ENCODE measurements at regions not wholly inside any gene's neighbourhood (a gene's known extent, or its start where the extent isn't known, plus 50 kb on each side); places are given as distances from the start of the nearest gene placed in this dataset.

DNA sequence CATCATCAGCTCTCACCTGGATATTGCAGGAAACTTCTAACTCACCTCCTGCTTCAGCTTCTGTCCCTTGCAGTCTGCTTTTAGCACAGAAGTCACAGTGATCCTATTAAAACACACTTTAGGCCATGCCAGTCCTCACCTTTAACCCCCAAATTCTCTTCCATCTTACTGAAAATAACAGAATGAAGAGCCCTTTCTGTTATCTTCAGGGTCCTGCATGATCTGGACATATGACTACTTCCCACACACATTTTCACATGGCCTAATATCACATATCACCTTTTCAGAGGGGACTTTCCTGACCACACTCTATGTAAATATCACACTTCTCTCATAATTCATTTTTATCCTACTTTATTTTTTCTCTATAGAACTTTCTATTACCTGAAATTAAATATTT is 550.6 kb upstream of the CLINT1 start:
- DNase-seq (no peak), ATAC-seq (ENCODE audit: insufficient read depth, low FRiP score) (no peak)
- H3K9me3 ChIP-seq (ENCODE audit: control insufficient read depth in 4 of 4, insufficient read depth in 3 of 4, low read length in 3 of 4): no peaks in the 10 kb centered on the region
- H3K4me1 ChIP-seq (ENCODE audit: control insufficient read depth in 5 of 5, insufficient read depth in 5 of 5, low read length in 5 of 5): peaks cover 0 to 4% (median 0%) of the 10 kb centered on the region in 5 donors
- no peak overlapping the region for H3K4me3 ChIP-seq
- no peak overlapping the region for H3K27ac ChIP-seq (ENCODE audit: low read depth in 1 of 2, low read length in 1 of 2)
- no peaks in the 10 kb centered on the region for H3K27me3 ChIP-seq (ENCODE audit: control insufficient read depth in 3 of 3, insufficient read depth in 3 of 3, low read length in 2 of 3)
- no peaks in the 10 kb centered on the region for H3K36me3 ChIP-seq (ENCODE audit: control insufficient read depth in 4 of 4, insufficient read depth in 4 of 4, low read length in 4 of 4)
- TF ChIP-seq, protein P1, sequence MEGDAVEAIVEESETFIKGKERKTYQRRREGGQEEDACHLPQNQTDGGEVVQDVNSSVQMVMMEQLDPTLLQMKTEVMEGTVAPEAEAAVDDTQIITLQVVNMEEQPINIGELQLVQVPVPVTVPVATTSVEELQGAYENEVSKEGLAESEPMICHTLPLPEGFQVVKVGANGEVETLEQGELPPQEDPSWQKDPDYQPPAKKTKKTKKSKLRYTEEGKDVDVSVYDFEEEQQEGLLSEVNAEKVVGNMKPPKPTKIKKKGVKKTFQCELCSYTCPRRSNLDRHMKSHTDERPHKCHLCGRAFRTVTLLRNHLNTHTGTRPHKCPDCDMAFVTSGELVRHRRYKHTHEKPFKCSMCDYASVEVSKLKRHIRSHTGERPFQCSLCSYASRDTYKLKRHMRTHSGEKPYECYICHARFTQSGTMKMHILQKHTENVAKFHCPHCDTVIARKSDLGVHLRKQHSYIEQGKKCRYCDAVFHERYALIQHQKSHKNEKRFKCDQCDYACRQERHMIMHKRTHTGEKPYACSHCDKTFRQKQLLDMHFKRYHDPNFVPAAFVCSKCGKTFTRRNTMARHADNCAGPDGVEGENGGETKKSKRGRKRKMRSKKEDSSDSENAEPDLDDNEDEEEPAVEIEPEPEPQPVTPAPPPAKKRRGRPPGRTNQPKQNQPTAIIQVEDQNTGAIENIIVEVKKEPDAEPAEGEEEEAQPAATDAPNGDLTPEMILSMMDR (IDR thresholded peaks at IDR 0.05; ENCODE audit: control extremely low read depth, extremely low read depth): no peak
- no peak overlapping the region for H3K9ac ChIP-seq (ENCODE audit: insufficient read depth in 1 of 2, low read length in 2 of 2)

DNA sequence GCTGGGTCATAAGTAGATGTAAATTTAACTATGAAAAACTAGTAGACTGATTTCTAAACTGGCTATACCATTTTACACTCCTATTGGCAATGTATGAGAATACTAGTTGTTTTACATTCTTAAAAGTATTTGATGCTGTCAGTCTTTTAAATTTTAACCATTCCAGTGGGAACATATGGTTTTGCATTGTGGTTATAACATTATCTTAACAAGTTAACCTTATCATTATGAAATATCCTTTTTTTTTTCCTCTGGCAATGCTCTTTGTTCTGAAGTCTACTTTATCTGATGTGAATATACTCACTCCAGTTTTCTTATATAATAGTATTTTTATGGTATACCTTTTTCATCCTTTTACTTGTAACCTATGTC is 548.9 kb upstream of the CLINT1 start:
- no peaks in the 10 kb centered on the region for H3K4me1 ChIP-seq (ENCODE audit: control insufficient read depth in 5 of 5, insufficient read depth in 5 of 5, low read length in 5 of 5)
- no peak overlapping the region for H3K9ac ChIP-seq (ENCODE audit: insufficient read depth in 1 of 2, low read length in 2 of 2)
- H3K4me3 ChIP-seq: no peak overlapping the region
- DNase-seq (no peak), ATAC-seq (ENCODE audit: insufficient read depth, low FRiP score) (no peak)
- TF ChIP-seq, protein P1 (IDR thresholded peaks at IDR 0.05; ENCODE audit: control extremely low read depth, extremely low read depth): no peak
- H3K9me3 ChIP-seq (ENCODE audit: control insufficient read depth in 4 of 4, insufficient read depth in 3 of 4, low read length in 3 of 4): peaks cover 0 to 7% (median 4%) of the 10 kb centered on the region in 4 donors
- H3K27me3 ChIP-seq (ENCODE audit: control insufficient read depth in 3 of 3, insufficient read depth in 3 of 3, low read length in 2 of 3): no peaks in the 10 kb centered on the region
- H3K27ac ChIP-seq (ENCODE audit: low read depth in 1 of 2, low read length in 1 of 2): no peak overlapping the region
- H3K36me3 ChIP-seq (ENCODE audit: control insufficient read depth in 4 of 4, insufficient read depth in 4 of 4, low read length in 4 of 4): no peaks in the 10 kb centered on the region

DNA sequence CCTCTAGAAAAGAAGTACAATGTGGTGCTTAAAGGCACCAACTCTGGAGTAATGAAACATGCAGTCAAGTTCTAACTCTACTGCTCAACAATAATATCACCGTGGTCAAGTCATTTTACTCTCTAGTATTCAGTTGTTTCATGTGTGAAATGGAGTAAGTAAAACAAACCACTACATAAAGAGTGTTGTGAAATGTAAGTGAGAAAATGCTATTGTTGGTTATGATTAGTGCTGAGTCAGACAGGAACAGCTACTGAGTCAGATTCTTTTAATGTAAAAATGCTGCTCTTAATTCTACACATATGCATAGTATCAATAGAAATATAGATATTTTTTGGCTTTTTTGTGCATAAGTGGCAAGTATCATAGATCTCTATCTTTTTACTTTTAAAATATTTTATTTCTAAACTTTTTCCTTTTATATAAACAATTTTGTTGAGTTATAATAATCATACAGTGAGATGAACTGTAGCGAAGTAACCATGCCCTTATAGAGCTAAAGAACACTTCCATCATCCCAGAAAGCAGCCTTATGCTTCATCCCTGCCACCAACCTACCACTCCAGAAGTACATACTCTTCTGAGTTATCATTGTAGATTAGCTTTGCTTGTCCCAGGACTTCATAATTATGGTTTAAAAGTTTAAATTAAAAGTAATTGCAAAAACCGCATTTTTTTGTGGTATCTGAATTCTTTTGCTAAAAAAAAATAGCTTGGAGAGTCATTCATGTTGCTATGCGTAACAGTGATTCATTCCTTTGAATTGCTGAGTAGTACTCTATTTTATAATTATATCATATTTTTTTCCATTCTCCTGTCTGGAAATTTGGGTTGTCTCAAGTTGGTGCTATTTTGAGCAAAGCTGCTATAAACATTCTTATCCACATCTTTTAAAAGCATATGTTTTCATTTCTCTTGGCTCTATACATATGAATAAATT is 548.2 kb upstream of the CLINT1 start:
- no peaks in the 10 kb centered on the region for H3K36me3 ChIP-seq (ENCODE audit: control insufficient read depth in 4 of 4, insufficient read depth in 4 of 4, low read length in 4 of 4)
- H3K4me3 ChIP-seq: no peak overlapping the region
- no peaks in the 10 kb centered on the region for H3K4me1 ChIP-seq (ENCODE audit: control insufficient read depth in 5 of 5, insufficient read depth in 5 of 5, low read length in 5 of 5)
- DNase-seq (no peak), ATAC-seq (ENCODE audit: insufficient read depth, low FRiP score) (no peak)
- peaks cover 0 to 7% (median 5%) of the 10 kb centered on the region in 4 donors for H3K9me3 ChIP-seq (ENCODE audit: control insufficient read depth in 4 of 4, insufficient read depth in 3 of 4, low read length in 3 of 4)
- TF ChIP-seq, protein P1 (IDR thresholded peaks at IDR 0.05; ENCODE audit: control extremely low read depth, extremely low read depth): no peak
- no peak overlapping the region for H3K9ac ChIP-seq (ENCODE audit: insufficient read depth in 1 of 2, low read length in 2 of 2)
- 60 to 76% methylated on average over 4 of the region's 4 CpGs for WGBS, 2 donors
- no peak overlapping the region for H3K27ac ChIP-seq (ENCODE audit: low read depth in 1 of 2, low read length in 1 of 2)
- H3K27me3 ChIP-seq (ENCODE audit: control insufficient read depth in 3 of 3, insufficient read depth in 3 of 3, low read length in 2 of 3): no peaks in the 10 kb centered on the region

All from lung (tissue), 11 donors.